H1 (cell line): ENCODE measurements at regions not wholly inside any gene's neighbourhood (a gene's known extent, or its start where the extent isn't known, plus 50 kb on each side); places are given as distances from the start of the nearest gene placed in this dataset.

ENCODE experiments used
- CTCF ChIA-PET: fragments of 300-600 bp; sonication (Branson Sonifier 250); formaldehyde crosslinking; loops from one replicate; lab custom pipeline; 2021; ENCODE audit not compliant: partially characterized antibody; lab: Charles Lee
- POLR2A ChIA-PET: fragments of 300-600 bp; sonication (Branson Sonifier 250); formaldehyde crosslinking; loops from one replicate; lab custom pipeline; 2021; ENCODE audit warnings: inconsistent platforms; ENCODE audit not compliant: partially characterized antibody; lab: Charles Lee
- DNase-seq, 2 experiments: peaks; one replicate each; pipeline versions ENCODE4 v3.0.0 to v3.0.0-alpha.2; 2010 to 2022; ENCODE audit warnings: low spot score in 2 of 2, low read depth in 1 of 2, mixed read lengths in 1 of 2
- FAIRE-seq: peaks from 2 replicates; lab custom pipeline; 2011; peaks lifted over from hg19 to GRCh38; lab: Jason Lieb, UNC
- H2AFZ ChIP-seq: 2 replicates; pipeline ENCODE4 v1.8.1; 2012; ENCODE audit warnings: low read length, inconsistent platforms
- H2AK5ac ChIP-seq: 2 replicates; pipeline ENCODE4 v1.6.1; 2013; ENCODE audit warnings: low read depth, low read length
- H2BK120ac ChIP-seq: replicated peaks from 2 replicates; pipeline ENCODE3; 2013; ENCODE audit warnings: low read depth, low read length, inconsistent platforms
- H2BK12ac ChIP-seq: 2 replicates; pipeline ENCODE4 v1.6.1; 2013; ENCODE audit warnings: low read depth, low read length
- H2BK15ac ChIP-seq: 2 replicates; pipeline ENCODE4 v1.6.1; 2013; ENCODE audit warnings: low read length
- H2BK20ac ChIP-seq: 2 replicates; pipeline ENCODE4 v1.6.1; 2013; ENCODE audit warnings: low read length
- H2BK5ac ChIP-seq: 2 replicates; pipeline ENCODE4 v1.6.1; 2013; ENCODE audit warnings: low read depth, low read length
- H3K14ac ChIP-seq: 2 replicates; pipeline ENCODE4 v1.6.1; 2013; ENCODE audit warnings: inconsistent platforms; ENCODE audit not compliant: insufficient read length
- H3K18ac ChIP-seq: 2 replicates; pipeline ENCODE4 v1.6.1; 2013; ENCODE audit warnings: low read length; ENCODE audit errors: extremely low read depth
- H3K23ac ChIP-seq: 2 replicates; pipeline ENCODE4 v1.6.1; 2013; ENCODE audit warnings: inconsistent platforms; ENCODE audit not compliant: insufficient read length
- H3K23me2 ChIP-seq: 2 replicates; pipeline ENCODE4 v1.6.1; 2013; ENCODE audit warnings: low read depth, low read length
- H3K27ac ChIP-seq: 2 replicates; pipeline ENCODE4 v1.6.1; 2011; ENCODE audit warnings: low read depth, low read length, inconsistent platforms
- H3K27me3 ChIP-seq, 4 experiments: replicated peaks in 1 of 4; 1 replicate in 1 of 4; 2 replicates in 3 of 4; pipeline versions ENCODE4 v1.6.1 to v1.8.1; 2011 to 2013; ENCODE audit warnings: low read length in 3 of 4, mild to moderate bottlenecking in 3 of 4, inconsistent platforms in 2 of 4, mixed read lengths in 2 of 4, moderate library complexity in 1 of 4; ENCODE audit not compliant: control insufficient read depth in 3 of 4, insufficient read depth in 3 of 4; ENCODE audit errors: extremely low read depth in 1 of 4
- H3K36me3 ChIP-seq, 4 experiments: 2 replicates each; pipeline versions ENCODE4 v1.6.1 to v1.8.1; 2011 to 2013; ENCODE audit warnings: mild to moderate bottlenecking in 4 of 4, low read length in 3 of 4, moderate library complexity in 2 of 4, control low read depth in 1 of 4, inconsistent platforms in 1 of 4; ENCODE audit not compliant: insufficient read depth in 4 of 4, control insufficient read depth in 2 of 4
- H3K4ac ChIP-seq: replicated peaks from 2 replicates; pipeline ENCODE3; 2013; ENCODE audit warnings: low read length, low read depth, mixed read lengths, inconsistent platforms; ENCODE audit not compliant: insufficient read length
- H3K4me1 ChIP-seq, 4 experiments: replicated peaks in 1 of 4; 1 replicate in 1 of 4; 2 replicates in 3 of 4; pipeline versions ENCODE4 v1.6.1 to v1.8.1; 2011 to 2013; ENCODE audit warnings: low read length in 3 of 4, inconsistent platforms in 2 of 4, mixed read lengths in 1 of 4; ENCODE audit not compliant: insufficient read depth in 4 of 4, control insufficient read depth in 3 of 4
- H3K4me2 ChIP-seq, 2 experiments: 2 replicates each; pipeline versions ENCODE4 v1.6.1 to v1.8.1; 2011 to 2013; ENCODE audit warnings: low read depth in 2 of 2, low read length in 2 of 2, control low read depth in 1 of 2, inconsistent platforms in 1 of 2, mild to moderate bottlenecking in 1 of 2; ENCODE audit not compliant: insufficient read depth in 1 of 2
- H3K4me3 ChIP-seq, 4 experiments: fragments of 200-600, 300-600 bp in 1 of 4; sonication (generic), shearing (Covaris generic), sonication (Bioruptor Twin) in 1 of 4; 2 replicates each; pipeline versions ENCODE4 v1.5.1 to v1.8.1; 2011 to 2016; ENCODE audit warnings: low read length in 4 of 4, low read depth in 3 of 4, control low read depth in 2 of 4, inconsistent platforms in 2 of 4, mild to moderate bottlenecking in 2 of 4, mixed read lengths in 1 of 4, moderate library complexity in 1 of 4; ENCODE audit not compliant: insufficient read depth in 2 of 4; ENCODE audit errors: extremely low read depth in 1 of 4
- H3K56ac ChIP-seq: replicated peaks from 2 replicates; pipeline ENCODE3; 2013; ENCODE audit warnings: low read depth, mild to moderate bottlenecking, mixed read lengths, low read length, inconsistent platforms; ENCODE audit not compliant: insufficient read length
- H3K79me1 ChIP-seq: 2 replicates; pipeline ENCODE4 v1.6.1; 2013; ENCODE audit warnings: low read depth, low read length, control low read depth
- H3K79me2 ChIP-seq, 2 experiments: 2 replicates each; pipeline versions ENCODE4 v1.6.1 to v1.8.1; 2012 to 2013; ENCODE audit warnings: low read length in 2 of 2, mild to moderate bottlenecking in 2 of 2, inconsistent platforms in 1 of 2; ENCODE audit not compliant: insufficient read depth in 2 of 2, control insufficient read depth in 1 of 2
- H3K9ac ChIP-seq, 4 experiments: replicated peaks in 1 of 4; 1 replicate in 1 of 4; 2 replicates in 3 of 4; pipeline versions ENCODE4 v1.6.1 to v1.8.1; 2011 to 2013; ENCODE audit warnings: low read depth in 3 of 4, low read length in 3 of 4, control low read depth in 2 of 4, mild to moderate bottlenecking in 2 of 4, moderate library complexity in 2 of 4, inconsistent platforms in 1 of 4; ENCODE audit errors: extremely low read depth in 1 of 4
- H3K9me3 ChIP-seq, 2 experiments: 2 replicates each; pipeline versions ENCODE4 v1.6.1 to v1.8.1; 2012 to 2013; ENCODE audit warnings: mild to moderate bottlenecking in 2 of 2, moderate library complexity in 2 of 2, control low read depth in 1 of 2, inconsistent platforms in 1 of 2, low read depth in 1 of 2, low read length in 1 of 2, mixed read lengths in 1 of 2; ENCODE audit not compliant: insufficient read depth in 2 of 2
- H4K20me1 ChIP-seq, 2 experiments: replicated peaks in 1 of 2; 2 replicates each; pipeline versions ENCODE3 to v1.8.1; 2011 to 2013; ENCODE audit warnings: inconsistent platforms in 2 of 2, low read length in 2 of 2, mild to moderate bottlenecking in 1 of 2; ENCODE audit not compliant: insufficient read depth in 2 of 2, control insufficient read depth in 1 of 2
- H4K5ac ChIP-seq: 2 replicates; pipeline ENCODE4 v1.6.1; 2013; ENCODE audit warnings: low read length, low read depth, mixed read lengths, inconsistent platforms; ENCODE audit not compliant: insufficient read length
- H4K8ac ChIP-seq: 2 replicates; pipeline ENCODE4 v1.8.0; 2013; ENCODE audit warnings: mild to moderate bottlenecking, moderate library complexity, low read length, inconsistent platforms; ENCODE audit not compliant: insufficient read depth; ENCODE audit errors: extremely low read depth
- H4K91ac ChIP-seq: replicated peaks from 2 replicates; pipeline ENCODE3; 2013; ENCODE audit warnings: low read length, mixed read lengths, inconsistent platforms; ENCODE audit not compliant: insufficient read length
- YY1 ChIP-seq: IDR thresholded peaks from 2 replicates; pipeline ENCODE4 v1.6.1; 2011; ENCODE audit warnings: low read depth, mild to moderate bottlenecking, low read length
- WGBS, 2 experiments: shearing (Covaris generic) in 1 of 2; methylation state at CpG; one replicate each; pipeline versions ENCODE4 v1.1.6 to v1.1.7; 2013 to 2015; ENCODE audit warnings: low lambda C conversion rate in 2 of 2, mixed read lengths in 2 of 2, inconsistent platforms in 1 of 2, low coverage in 1 of 2, missing lambda C conversion rate in 1 of 2; ENCODE audit not compliant: insufficient replicate concordance in 2 of 2, insufficient coverage in 1 of 2, insufficient read length in 1 of 2; ENCODE audit errors: extremely low coverage in 1 of 2, missing lambda C conversion rate in 1 of 2; 5-methylcytosine and 5-hydroxymethylcytosine counted together

GRCh38 chr7:33841031-33841430, 64.3 kb upstream of the BMPER start:
- H4K5ac ChIP-seq: no peak overlapping the region
- H2AK5ac ChIP-seq: no peak overlapping the region
- H3K18ac ChIP-seq: no peak overlapping the region
- H2BK20ac ChIP-seq: no peak overlapping the region
- no peak overlapping the region for H3K4ac ChIP-seq
- H2BK120ac ChIP-seq: no peak overlapping the region
- peaks cover 2% of the 10 kb centered on the region; the same call in 1 of the 2 replicates for H3K23me2 ChIP-seq
- H4K91ac ChIP-seq: no peak overlapping the region
- H3K27me3 ChIP-seq: no peaks in the 10 kb centered on the region
- no peaks in the 10 kb centered on the region for H3K79me2 ChIP-seq
- FAIRE-seq: no peak
- no peak for DNase-seq
- no peak overlapping the region for H3K23ac ChIP-seq
- H2BK5ac ChIP-seq: no peak overlapping the region
- no peak overlapping the region for H2AFZ ChIP-seq
- H3K36me3 ChIP-seq: no peaks in the 10 kb centered on the region
- H2BK12ac ChIP-seq: no peak overlapping the region
- H4K8ac ChIP-seq: no peak overlapping the region
- no peak for TF ChIP-seq YY1
- TF ChIP-seq, all 59 proteins: peak for 0
- ChIA-PET CTCF (interaction anchor here (1.3 to 1.6 kb wide), 3 partner anchors 10 to 92 kb away, joined by 4 to 6 read pairs (median 4); no protein-coding TSS in a partner anchor), POLR2A (no interaction called here)
- Histone ChIP-seq H2BK15ac (no peak overlapping the region), H3K9me3 (peaks cover 0 to 3% of the 10 kb centered on the region in 2 experiments; a peak in 1 of 4 replicates), H3K9ac (no peak overlapping the region), H3K14ac (no peak overlapping the region), H3K4me1 (no peaks in the 10 kb centered on the region), H3K79me1 (no peaks in the 10 kb centered on the region), H3K4me2 (no peak overlapping the region), H3K56ac (no peak overlapping the region), H4K20me1 (no peaks in the 10 kb centered on the region), H3K4me3 (no peak overlapping the region), H3K27ac (no peak overlapping the region)
- 100% methylated on average over 1 of the region's 1 CpG; no CpG with 5 or more reads in 1 of the 2 experiments for WGBS, 2 experiments
